ENCODE measurements at regions not wholly inside any gene's neighbourhood (a gene's known extent, or its start where the extent isn't known, plus 50 kb on each side); places are given as distances from the start of the nearest gene placed in this dataset.
A peak's percentile ranks its signal among the peaks of the same experiment; 100 is the strongest.

DNA sequence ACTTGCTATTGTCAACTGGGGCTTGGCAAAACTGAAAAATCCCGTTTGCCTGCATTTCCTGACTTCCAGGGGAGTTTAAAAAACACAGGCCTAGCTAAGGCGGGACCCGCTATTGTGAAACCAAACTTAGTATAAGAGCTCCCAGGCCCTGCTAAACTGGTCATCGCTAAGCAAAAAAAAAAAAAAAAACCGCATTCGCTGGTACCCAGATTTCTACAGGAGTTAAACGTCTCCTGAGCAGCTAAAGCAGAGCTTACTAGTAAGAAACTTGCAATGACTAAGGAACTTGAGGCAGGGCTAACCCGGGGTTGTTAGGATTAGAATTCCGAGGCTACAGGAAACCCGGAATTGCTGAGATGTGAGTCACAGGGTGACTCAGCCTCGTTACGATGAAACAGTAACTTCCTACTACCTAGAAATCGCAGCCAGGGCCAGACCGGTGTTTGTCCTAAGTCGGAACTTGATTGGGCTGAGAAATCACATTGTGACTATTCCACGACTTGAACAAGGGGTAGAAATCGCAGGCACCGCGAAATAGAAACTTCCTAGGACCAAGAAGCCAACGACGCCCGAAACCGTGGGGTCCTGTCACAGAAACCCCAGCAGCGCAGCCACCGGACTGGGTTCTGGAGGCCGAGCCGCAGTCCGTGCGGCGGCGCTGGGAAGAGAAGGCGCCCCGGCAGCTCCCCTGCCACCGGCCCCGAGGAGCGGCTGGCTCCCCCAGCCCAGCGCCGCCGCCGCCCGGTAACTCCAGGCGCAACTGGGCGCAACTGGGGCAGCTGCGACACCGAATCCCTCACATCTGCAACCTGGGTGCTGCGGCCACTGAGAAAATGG lies 89.4 kb downstream of the ANXA2R start:
- Histone ChIP-seq H3K4me3 (ENCODE audit: low read depth, low read length) (peak overlapping the region; percentile 60), H3K27ac (peak overlapping the region; percentile 95), H3K27me3 (replicated peaks) (no peaks in the 10 kb centered on the region), H3K36me3 (replicated peaks) (no peaks in the 10 kb centered on the region)
- in situ Hi-C loops (cut with HindIII; ENCODE audit: low pct_ligation_motif_present, low sequenced_read_pairs): no loop called here
- TF ChIP-seq, protein P1, sequence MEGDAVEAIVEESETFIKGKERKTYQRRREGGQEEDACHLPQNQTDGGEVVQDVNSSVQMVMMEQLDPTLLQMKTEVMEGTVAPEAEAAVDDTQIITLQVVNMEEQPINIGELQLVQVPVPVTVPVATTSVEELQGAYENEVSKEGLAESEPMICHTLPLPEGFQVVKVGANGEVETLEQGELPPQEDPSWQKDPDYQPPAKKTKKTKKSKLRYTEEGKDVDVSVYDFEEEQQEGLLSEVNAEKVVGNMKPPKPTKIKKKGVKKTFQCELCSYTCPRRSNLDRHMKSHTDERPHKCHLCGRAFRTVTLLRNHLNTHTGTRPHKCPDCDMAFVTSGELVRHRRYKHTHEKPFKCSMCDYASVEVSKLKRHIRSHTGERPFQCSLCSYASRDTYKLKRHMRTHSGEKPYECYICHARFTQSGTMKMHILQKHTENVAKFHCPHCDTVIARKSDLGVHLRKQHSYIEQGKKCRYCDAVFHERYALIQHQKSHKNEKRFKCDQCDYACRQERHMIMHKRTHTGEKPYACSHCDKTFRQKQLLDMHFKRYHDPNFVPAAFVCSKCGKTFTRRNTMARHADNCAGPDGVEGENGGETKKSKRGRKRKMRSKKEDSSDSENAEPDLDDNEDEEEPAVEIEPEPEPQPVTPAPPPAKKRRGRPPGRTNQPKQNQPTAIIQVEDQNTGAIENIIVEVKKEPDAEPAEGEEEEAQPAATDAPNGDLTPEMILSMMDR (IDR thresholded peaks at IDR 0.05; ENCODE audit: low read depth, low read length, missing control alignments): no peak
- peak; percentile 99 for DNase-seq

DNA sequence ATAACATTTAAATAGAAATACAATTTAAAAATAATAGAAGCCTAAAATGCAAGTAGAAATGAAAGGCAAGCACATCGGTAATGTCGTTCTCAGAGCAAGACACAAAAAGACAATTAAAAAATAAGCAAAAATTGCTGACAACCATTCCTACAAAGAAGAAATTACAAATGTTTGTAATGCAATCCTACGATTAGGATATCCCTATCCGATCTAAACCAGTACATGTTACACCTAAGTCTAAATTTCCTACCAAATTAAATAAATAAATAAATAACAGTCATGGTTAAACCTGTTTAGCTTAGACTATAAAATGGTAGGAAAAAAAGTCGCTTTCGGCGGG lies 90.0 kb downstream of the ANXA2R start:
- TF ChIP-seq, protein P1 (IDR thresholded peaks at IDR 0.05; ENCODE audit: low read depth, low read length, missing control alignments): no peak
- Histone ChIP-seq H3K27ac (peak overlapping the region; percentile 95), H3K4me3 (ENCODE audit: low read depth, low read length) (peak overlapping the region; percentile 48), H3K36me3 (replicated peaks) (no peaks in the 10 kb centered on the region), H3K27me3 (replicated peaks) (no peaks in the 10 kb centered on the region)
- no peak for DNase-seq
- in situ Hi-C loops (cut with HindIII; ENCODE audit: low pct_ligation_motif_present, low sequenced_read_pairs): no loop called here

DNA sequence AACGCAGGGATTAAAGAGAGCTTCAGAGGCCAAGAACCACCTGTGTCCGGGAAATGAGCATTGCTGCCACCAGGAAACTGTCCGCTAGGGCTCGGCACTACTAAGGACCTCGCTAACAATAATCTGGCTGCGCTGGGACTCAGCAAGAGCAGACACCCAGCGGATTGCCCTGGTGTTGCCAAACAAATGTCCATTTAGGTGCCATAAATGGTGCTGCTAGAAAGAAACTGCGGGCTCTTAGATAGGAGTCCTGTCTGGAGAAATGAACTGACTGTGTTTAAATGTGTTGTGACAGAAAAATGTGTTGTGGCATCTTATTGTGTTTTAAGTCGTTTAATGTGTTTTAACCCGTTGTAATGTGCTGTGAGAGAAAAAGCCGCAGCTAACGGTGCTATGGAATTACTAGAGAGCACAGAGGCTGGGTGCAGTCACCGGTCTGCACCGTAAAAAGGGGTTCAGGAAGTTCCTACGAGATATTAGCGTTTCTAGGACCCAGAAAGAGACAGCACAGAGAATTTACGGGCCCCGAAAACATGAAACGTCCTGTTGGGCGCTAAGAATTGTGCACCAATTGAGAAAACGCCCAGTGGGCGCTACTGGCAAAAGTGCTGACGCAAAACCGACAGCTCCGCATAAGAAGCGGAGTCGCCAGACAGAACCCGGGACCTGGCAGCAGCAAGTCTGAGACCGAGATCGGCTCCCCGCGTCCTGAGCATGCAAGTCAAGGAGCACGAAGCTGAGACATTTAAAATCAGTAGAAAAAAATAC lies 90.6 kb downstream of the ANXA2R start:
- peak; percentile 87 for DNase-seq
- H3K27me3 ChIP-seq (replicated peaks): no peaks in the 10 kb centered on the region
- TF ChIP-seq, protein P1 (IDR thresholded peaks at IDR 0.05; ENCODE audit: low read depth, low read length, missing control alignments): peak; percentile 80
- peak overlapping the region; percentile 48 for H3K4me3 ChIP-seq (ENCODE audit: low read depth, low read length)
- in situ Hi-C loops (cut with HindIII; ENCODE audit: low pct_ligation_motif_present, low sequenced_read_pairs): no loop called here
- H3K27ac ChIP-seq: peak overlapping the region; percentile 95
- H3K36me3 ChIP-seq (replicated peaks): no peaks in the 10 kb centered on the region

DNA sequence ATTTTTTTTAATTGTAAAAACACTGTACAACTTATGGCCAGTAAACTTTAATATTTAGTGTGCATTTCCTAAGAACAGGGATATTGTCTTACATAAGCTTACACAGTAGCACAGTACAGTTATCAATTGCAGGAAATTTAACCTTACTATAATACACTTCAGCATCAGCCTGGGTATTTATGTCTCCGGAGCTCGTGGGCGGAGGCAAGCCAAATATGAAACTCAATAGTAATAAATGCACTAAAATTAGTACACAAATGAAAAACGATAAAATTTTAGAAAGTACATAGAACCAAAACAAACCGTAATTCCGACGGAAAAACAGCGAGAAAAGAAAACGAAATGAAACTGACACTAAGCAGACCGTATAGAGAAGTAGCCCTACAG lies 91.2 kb downstream of the ANXA2R start:
- Histone ChIP-seq H3K36me3 (replicated peaks) (no peaks in the 10 kb centered on the region), H3K27ac (peak overlapping the region; percentile 95), H3K4me3 (ENCODE audit: low read depth, low read length) (peak overlapping the region; percentile 48), H3K27me3 (replicated peaks) (no peaks in the 10 kb centered on the region)
- TF ChIP-seq, protein P1 (IDR thresholded peaks at IDR 0.05; ENCODE audit: low read depth, low read length, missing control alignments): no peak
- DNase-seq: no peak
- in situ Hi-C loops (cut with HindIII; ENCODE audit: low pct_ligation_motif_present, low sequenced_read_pairs): no loop called here

DNA sequence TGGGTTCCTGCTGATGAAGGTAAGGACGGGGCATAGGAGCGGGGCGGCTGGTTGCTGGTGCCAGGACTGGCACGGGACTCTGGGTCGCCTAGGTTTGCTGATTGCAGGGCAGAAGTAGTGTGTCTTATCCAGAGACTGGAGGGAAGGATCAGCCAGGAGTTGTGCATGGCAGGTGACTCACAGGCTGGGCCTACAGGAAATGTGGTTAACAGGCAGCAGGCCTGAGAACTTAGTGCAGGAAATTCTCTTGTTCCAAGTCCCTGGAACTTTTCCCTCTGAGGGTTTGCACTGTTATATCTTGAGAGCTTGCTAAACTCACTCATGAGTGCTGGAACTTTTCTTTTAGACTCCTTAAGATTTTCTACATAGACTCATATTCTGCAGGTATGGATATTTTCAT lies 95.1 kb downstream of the ANXA2R start:
- Histone ChIP-seq H3K27ac (peak overlapping the region; percentile 34), H3K4me3 (ENCODE audit: low read depth, low read length) (no peak overlapping the region), H3K36me3 (replicated peaks) (no peaks in the 10 kb centered on the region), H3K27me3 (replicated peaks) (no peaks in the 10 kb centered on the region)
- in situ Hi-C loops (cut with HindIII; ENCODE audit: low pct_ligation_motif_present, low sequenced_read_pairs): no loop called here
- TF ChIP-seq, protein P1 (IDR thresholded peaks at IDR 0.05; ENCODE audit: low read depth, low read length, missing control alignments): no peak
- peak; percentile 92 for DNase-seq
